Right renal pelvis (tissue), 4 donors: ENCODE measurements at regions not wholly inside any gene's neighbourhood (a gene's known extent, or its start where the extent isn't known, plus 50 kb on each side); places are given as distances from the start of the nearest gene placed in this dataset.

Source experiments
- DNase-seq, 4 donors: peaks; one replicate each; pipeline ENCODE4 v3.0.0-alpha.2; 2013; ENCODE audit warnings: low read depth in 4 of 4, low spot score in 3 of 4, missing footprints in 1 of 4

GRCh38 chr22:49087716-49088601, 739.7 kb downstream of the BRD1 start:
- DNase-seq, result no peak

GRCh38 chr22:49087198-49087597, 740.5 kb downstream of the BRD1 start:
- DNase-seq, result peak in 1 of 4 donors; percentile 5

GRCh38 chr22:49086606-49087157, 741.0 kb downstream of the BRD1 start:
- no peak for DNase-seq

GRCh38 chr22:49086181-49086580, 741.5 kb downstream of the BRD1 start:
- no peak for DNase-seq

- DNase-seq, result no peak
These were observed 743.5 kb downstream of the BRD1 start for GRCh38 chr22:49084206-49084605.

GRCh38 chr22:49083607-49084006, 744.1 kb downstream of the BRD1 start:
- no peak for DNase-seq

GRCh38 chr22:49082451-49082850, 745.2 kb downstream of the BRD1 start:
- no peak for DNase-seq

GRCh38 chr22:49081926-49082325, 745.7 kb downstream of the BRD1 start:
- DNase-seq, result no peak

- no peak for DNase-seq
These were observed 746.4 kb downstream of the BRD1 start for GRCh38 chr22:49081261-49081666.

- DNase-seq, result no peak
These were observed 747.0 kb downstream of the BRD1 start for GRCh38 chr22:49080631-49081030.

- DNase-seq, result no peak
These were observed 747.8 kb downstream of the BRD1 start for GRCh38 chr22:49079743-49080500.

- no peak for DNase-seq
These were observed 748.5 kb downstream of the BRD1 start for GRCh38 chr22:49079027-49079725.

- no peak for DNase-seq
These were observed 749.5 kb downstream of the BRD1 start for GRCh38 chr22:49078076-49078710.

GRCh38 chr22:49077586-49077985, 750.1 kb downstream of the BRD1 start:
- DNase-seq, result no peak

- no peak for DNase-seq
These were observed 750.7 kb downstream of the BRD1 start for GRCh38 chr22:49077036-49077393.

GRCh38 chr22:49076300-49077035, 751.2 kb downstream of the BRD1 start:
- no peak for DNase-seq

GRCh38 chr22:49075150-49075549, 752.5 kb downstream of the BRD1 start:
- no peak for DNase-seq

- DNase-seq, result no peak
These were observed 753.7 kb downstream of the BRD1 start for GRCh38 chr22:49073873-49074417.

GRCh38 chr22:49072996-49073645, 754.6 kb downstream of the BRD1 start:
- no peak for DNase-seq
